Inflammatory macrophage treated with lipopolysaccharide for 4 hours (primary cell): ENCODE measurements at regions not wholly inside any gene's neighbourhood (a gene's known extent, or its start where the extent isn't known, plus 50 kb on each side); places are given as distances from the start of the nearest gene placed in this dataset.
"Not testable (repeated sequence)": the region's sequence is repeated elsewhere in the genome, so short reads cannot be mapped to it uniquely, and the experiment has no call there.

Experiments
- DNase-seq: peaks from one replicate; pipeline ENCODE4 v3.0.0-alpha.2; 2020

GRCh38 chr4:107467461-107467860, 252.6 kb downstream of the PAPSS1 start:
- DNase-seq: no peak

- no peak for DNase-seq
These were observed 261.8 kb downstream of the PAPSS1 start for GRCh38 chr4:107458194-107458593.

GRCh38 chr4:107453987-107454386, 266.0 kb downstream of the PAPSS1 start:
- no peak for DNase-seq

DNA sequence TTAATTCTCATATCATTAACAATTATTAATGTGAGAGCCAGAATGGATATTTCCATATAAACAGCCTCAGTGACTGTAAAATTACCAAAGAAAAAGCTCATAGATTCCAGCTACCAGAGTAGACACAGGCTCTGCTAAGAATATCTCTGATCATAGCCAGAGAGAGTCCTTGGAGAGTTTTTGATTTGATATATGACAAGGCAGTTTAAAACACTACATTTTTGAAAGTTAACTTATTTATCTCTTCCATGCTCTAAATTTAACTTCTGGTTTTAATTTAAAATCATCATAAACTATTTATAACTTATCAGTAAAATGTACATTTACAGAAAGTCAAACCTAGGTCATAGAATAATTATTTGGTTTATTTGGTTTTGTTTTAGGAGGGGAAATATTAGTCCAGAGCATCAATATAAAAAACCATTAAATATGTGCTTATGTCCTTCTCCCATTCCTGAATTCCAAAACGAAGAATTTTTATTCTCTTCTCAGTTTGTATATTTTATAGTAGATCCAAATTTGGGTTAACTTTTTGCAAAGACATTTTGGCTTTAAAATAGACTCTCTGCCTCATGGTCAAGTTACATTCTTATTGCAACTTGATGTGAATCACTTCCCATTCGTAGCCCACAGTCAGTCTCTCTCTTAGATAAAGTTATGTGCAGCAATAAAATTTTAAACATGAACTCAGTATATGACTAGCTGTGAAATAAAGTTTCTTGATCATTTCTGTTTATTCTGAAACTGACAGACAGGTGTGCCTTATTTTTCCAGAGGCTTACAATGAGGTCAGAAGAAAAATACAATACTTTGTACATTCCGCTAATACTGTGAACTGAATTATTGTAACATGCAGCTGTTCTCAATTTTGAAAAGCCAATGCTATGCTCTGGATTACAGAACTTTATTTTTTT, 267.1 kb downstream of the PAPSS1 start:
- no peak for DNase-seq

GRCh38 chr4:107449611-107450369, 270.2 kb downstream of the PAPSS1 start:
- DNase-seq: no peak

DNA sequence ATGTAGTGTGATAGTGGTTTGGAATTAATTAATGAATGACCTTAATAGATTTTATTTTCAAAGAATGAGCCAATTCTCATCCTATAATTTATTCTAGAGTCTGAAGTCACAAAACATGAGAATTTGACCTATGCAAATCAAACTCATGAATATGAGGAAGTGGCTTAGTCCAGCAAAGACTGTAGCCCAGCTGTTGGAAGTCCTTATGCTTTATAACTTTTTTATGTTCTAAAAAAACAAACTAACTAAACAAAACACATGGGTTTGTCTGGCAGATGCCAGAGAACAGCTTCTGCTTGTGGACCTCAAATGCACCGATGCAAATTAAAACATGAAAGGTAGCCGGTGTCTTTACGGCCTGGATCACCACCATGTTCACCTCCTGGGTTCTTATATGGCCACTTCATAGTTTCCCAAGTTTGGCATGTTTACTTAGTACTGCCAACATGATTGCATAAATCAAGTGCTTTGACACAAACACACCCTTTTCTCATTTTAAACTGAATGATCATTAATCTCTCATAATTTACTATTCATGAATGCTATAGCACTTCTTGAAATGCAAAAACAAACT, 277.4 kb downstream of the PAPSS1 start:
- no peak for DNase-seq

DNA sequence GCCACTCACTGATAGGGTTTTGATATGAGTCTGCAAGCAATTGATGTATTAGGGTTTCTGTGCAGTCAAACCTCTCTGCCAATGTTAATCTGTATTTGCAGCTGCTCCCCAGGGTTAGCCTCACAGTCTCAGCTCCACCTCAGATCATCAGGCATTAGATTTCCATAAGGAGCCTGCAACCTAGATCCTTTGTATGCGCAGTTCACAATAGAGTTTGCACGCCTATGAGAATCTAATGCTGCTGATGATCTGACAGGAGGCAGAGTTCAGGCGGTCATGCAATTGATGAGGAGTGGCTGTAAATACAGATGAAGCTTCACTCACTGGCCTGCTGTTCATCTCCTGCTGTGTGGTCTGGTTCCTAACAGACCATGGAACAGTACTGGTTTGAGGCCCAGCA, 280.6 kb downstream of the PAPSS1 start:
- DNase-seq: no peak

- not testable (repeated sequence) for DNase-seq
These were observed 283.6 kb downstream of the PAPSS1 start for GRCh38 chr4:107436471-107436870.

DNA sequence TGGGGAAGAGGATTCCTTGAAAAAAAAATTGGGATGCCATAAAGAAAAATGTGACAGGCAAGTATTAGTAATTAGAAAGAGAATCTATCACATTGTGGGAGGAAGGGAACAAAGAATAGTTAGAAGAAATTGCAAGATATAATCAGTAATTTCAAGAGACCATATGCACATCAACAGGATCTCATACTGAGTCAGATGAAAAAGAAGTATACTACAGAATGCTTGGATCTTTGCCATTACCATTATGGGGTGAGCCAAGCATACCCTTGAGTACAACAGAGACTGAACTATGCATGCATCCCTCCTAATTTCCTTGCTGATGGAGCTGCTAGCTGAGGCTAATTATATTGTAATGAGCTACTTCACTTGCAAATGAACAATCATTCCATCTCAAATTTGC, 287.6 kb downstream of the PAPSS1 start:
- DNase-seq: no peak

DNA sequence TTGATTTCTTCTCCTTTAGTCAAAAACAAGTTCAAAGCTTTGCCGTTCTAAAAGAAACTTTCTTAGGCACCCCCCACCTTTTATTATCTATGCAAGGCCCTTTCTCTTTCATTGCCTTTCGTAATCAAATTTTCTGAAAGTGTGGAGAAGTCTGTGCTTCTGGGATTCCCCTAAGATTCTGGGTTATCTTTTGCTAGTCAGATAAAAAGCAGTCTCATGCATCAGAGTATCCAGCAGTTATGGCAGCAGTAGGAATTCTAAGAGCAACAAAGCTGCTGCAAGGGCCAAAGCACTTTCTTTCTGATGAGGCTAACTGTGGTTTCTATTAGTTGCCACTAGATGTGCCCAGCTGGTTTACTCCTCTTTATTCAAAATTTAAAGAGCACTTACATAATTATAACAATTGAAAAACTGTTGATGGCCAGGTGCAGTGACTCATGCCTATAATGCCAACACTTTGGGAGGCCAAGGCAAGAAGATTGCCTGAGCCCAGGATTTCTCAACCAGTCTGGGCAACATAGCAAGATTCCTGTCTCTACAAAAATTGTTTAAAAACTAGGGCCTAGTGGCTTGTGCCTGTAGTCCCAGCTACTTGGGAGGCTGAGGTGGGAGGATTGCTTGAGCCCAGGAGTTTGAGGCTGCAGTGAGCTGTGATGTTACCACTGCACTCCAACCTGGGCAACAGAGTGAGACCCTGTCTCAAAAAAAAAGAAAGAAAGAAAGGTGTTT, 296.2 kb downstream of the PAPSS1 start:
- DNase-seq: no peak

DNA sequence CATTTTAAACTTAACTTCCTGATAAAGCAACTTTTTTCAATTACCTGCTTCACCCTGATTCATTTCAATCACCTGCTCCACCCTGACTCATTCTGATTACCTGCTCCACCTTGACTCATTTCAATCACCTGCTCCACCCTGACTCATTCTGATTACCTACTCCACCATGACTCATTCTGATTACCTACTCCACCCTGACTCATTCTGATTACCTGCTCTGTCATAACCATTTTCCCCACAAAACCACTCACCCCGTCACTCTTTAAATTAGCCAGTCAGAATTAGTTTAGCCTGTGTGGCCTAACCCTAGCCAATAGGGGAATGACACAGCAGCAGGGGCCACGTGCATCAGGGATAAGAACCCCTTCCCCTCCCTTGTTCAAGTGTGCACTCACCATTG, 300.5 kb downstream of the PAPSS1 start:
- not testable (repeated sequence) for DNase-seq

DNA sequence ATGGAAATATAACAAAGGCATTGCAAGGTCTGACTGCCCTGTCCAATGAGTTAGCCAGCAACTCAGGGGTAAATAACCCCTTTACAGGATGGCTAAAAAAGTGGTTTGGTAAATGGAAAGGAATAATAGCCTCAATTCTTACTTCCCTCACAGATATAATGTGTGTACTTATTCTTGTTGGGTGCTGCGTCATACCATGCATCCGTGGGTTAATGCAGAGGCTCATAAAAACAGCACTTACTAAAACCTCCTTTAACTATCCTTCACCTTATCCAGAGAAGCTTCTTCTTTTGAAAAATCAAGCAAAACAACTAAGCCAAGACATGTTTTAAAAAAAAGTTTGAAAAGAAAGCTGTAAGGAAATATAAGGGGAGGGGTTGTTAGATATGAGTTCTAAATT, 301.0 kb downstream of the PAPSS1 start:
- DNase-seq: no peak

- DNase-seq: not testable (repeated sequence)
These were observed 304.5 kb downstream of the PAPSS1 start for GRCh38 chr4:107415490-107415889.

GRCh38 chr4:107409872-107410271, 310.2 kb downstream of the PAPSS1 start:
- not testable (repeated sequence) for DNase-seq

- no peak for DNase-seq
These were observed 311.1 kb downstream of the PAPSS1 start for GRCh38 chr4:107408968-107409367.

DNA sequence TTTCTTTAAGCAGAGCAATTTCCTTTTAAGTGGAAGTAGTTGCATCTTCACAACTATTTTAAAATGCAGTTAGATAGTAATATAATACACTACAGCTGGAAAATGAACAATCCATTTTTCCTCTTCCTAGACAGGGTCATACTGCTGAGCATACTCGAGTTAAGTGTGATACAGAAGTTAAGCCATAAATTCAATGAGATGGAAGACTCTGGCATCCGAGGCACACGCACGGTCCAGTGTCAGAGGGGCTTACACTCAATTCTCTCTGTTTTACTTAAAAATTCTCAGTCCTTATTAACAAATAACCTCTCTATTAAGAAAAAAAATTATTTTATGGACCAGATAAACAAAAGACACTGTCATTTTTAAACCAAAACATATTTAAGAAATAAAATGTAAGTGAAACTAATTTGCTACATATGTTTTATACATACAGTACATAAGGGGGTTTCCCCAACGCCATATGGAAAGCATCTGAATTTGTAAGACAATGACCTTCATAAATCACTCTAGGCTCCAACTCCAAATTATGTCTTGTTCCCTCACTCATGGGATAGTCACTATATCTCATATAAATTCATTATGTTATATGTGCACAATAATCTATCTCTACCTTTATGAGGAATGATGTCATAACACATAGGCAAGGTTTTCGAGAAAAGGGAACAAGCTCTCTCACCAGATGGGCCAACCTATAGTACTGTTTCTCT, 315.3 kb downstream of the PAPSS1 start:
- DNase-seq: no peak

DNA sequence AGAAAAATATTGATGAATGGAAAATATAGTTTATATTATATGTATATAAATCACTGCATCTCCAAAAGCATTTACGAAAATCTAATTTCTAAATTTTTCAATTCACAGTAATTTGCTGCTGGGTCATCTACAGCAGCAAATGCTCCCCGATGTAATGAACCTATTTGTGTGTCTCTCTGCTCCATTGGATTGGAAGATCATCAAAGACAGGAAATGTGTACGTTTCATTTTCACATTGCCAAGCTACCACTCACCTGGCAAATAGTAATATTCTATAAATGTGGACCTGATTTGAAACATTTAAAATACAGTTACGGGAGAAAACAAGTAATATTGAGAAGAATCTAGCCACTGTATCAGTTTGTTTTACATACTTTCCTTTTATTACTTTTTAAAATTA, 317.7 kb downstream of the PAPSS1 start:
- no peak for DNase-seq

- no peak for DNase-seq
These were observed 327.1 kb downstream of the PAPSS1 start for GRCh38 chr4:107392951-107393350.

DNA sequence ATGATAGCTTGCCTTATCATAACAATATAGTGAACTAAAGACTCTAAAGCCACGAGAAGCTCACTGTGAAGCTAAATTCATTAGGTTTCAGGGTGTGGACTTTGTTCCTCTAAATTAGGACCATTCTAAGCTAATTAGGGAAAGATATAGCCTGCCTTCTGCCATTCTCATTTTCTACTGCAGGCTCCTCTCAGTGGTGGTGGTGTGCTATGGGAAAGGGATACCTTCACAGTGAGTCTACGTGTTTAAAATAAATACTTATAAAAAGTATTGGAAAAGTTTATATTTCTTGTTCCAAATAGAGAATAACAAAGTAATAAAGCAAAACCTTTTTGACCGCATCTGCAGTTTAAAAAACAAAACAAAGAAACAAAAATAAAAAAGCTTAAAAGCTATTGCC, 327.7 kb downstream of the PAPSS1 start:
- DNase-seq: no peak

GRCh38 chr4:107391630-107392028, 328.4 kb downstream of the PAPSS1 start:
- DNase-seq: no peak

GRCh38 chr4:107391009-107391629, 328.9 kb downstream of the PAPSS1 start:
- DNase-seq: no peak

DNA sequence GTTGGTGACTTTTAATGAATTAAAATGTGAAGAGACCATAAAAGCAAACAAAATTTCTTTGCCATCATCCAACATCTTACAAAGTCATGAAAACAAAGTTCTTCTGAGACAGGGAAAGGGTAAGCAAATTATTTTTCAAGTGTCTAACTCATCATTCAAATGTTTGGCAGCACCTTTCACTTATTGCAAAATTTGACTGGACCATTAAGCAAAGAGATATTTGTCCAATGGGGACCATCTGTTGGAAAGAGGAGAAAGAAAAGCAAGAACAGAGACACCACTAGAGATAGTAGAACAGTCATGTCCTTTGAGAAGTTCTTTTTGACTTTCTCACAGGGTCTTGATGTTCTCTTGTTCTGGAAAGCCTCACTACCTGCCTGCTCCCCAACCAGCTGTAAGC, 330.1 kb downstream of the PAPSS1 start:
- no peak for DNase-seq
